Ovary (tissue), 3 donors: ENCODE measurements at regions not wholly inside any gene's neighbourhood (a gene's known extent, or its start where the extent isn't known, plus 50 kb on each side); places are given as distances from the start of the nearest gene placed in this dataset.
"Not testable (repeated sequence)": the region's sequence is repeated elsewhere in the genome, so short reads cannot be mapped to it uniquely, and the experiment has no call there.

Experiments used
- CTCF ChIP-seq, 3 donors: fragments of 450-650 bp in 2 of 3; fragments of 200-600 bp in 1 of 3; IDR thresholded peaks; one replicate each; pipeline versions ENCODE4 v1.5.1 to v1.8.0; 2016 to 2022; ENCODE audit warnings: antibody characterized with exemption in 3 of 3, mild to moderate bottlenecking in 1 of 3
- EP300 ChIP-seq: sonication (generic); formaldehyde crosslinking; IDR thresholded peaks from one replicate; pipeline ENCODE4 v1.6.1; 2017; ENCODE audit warnings: antibody characterized with exemption
- donor health status: DM: no; HTN: no; CAD: no.

GRCh38 chr1:206273104-206273503 lies 69.8 kb downstream of the SRGAP2 start:
- not testable (repeated sequence) for TF ChIP-seq EP300; CTCF (IDR thresholded peaks at IDR 0.05)
